ENCODE measurements at regions not wholly inside any gene's neighbourhood (a gene's known extent, or its start where the extent isn't known, plus 50 kb on each side); places are given as distances from the start of the nearest gene placed in this dataset.
"Not testable (repeated sequence)": the region's sequence is repeated elsewhere in the genome, so short reads cannot be mapped to it uniquely, and the experiment has no call there.

GRCh38 chr2:128591022-128591860 lies 272.6 kb upstream of the HS6ST1 start:
- DNase-seq: no peak

- no peak for DNase-seq
These were observed 273.5 kb upstream of the HS6ST1 start for GRCh38 chr2:128591861-128592822.

GRCh38 chr2:128593518-128593878 lies 274.8 kb upstream of the HS6ST1 start:
- DNase-seq: no peak

- DNase-seq: no peak
These were observed 275.4 kb upstream of the HS6ST1 start for GRCh38 chr2:128593879-128594650.

- DNase-seq: no peak
These were observed 275.9 kb upstream of the HS6ST1 start for GRCh38 chr2:128594651-128594910.

- no peak for DNase-seq
These were observed 276.4 kb upstream of the HS6ST1 start for GRCh38 chr2:128594953-128595677.

GRCh38 chr2:128595763-128596395 lies 277.2 kb upstream of the HS6ST1 start:
- no peak for DNase-seq

GRCh38 chr2:128596396-128597120 lies 277.9 kb upstream of the HS6ST1 start:
- no peak for DNase-seq

GRCh38 chr2:128597121-128597762 lies 278.6 kb upstream of the HS6ST1 start:
- no peak for DNase-seq

- not testable (repeated sequence) for DNase-seq
These were observed 279.6 kb upstream of the HS6ST1 start for GRCh38 chr2:128598260-128598659.

GRCh38 chr2:128598862-128599441 lies 280.3 kb upstream of the HS6ST1 start:
- DNase-seq: no peak

GRCh38 chr2:128599700-128600099 lies 281.0 kb upstream of the HS6ST1 start:
- DNase-seq: no peak

GRCh38 chr2:128600581-128601297 lies 282.1 kb upstream of the HS6ST1 start:
- DNase-seq: no peak

GRCh38 chr2:128601298-128602037 lies 282.8 kb upstream of the HS6ST1 start:
- DNase-seq: no peak

- DNase-seq: no peak
These were observed 283.5 kb upstream of the HS6ST1 start for GRCh38 chr2:128602038-128602698.

- DNase-seq: no peak
These were observed 284.0 kb upstream of the HS6ST1 start for GRCh38 chr2:128602699-128603101.

- no peak for DNase-seq
These were observed 284.8 kb upstream of the HS6ST1 start for GRCh38 chr2:128603411-128603924.

GRCh38 chr2:128604045-128604444 lies 285.4 kb upstream of the HS6ST1 start:
- no peak for DNase-seq
